ENCODE measurements at regions not wholly inside any gene's neighbourhood (a gene's known extent, or its start where the extent isn't known, plus 50 kb on each side); places are given as distances from the start of the nearest gene placed in this dataset.

DNA sequence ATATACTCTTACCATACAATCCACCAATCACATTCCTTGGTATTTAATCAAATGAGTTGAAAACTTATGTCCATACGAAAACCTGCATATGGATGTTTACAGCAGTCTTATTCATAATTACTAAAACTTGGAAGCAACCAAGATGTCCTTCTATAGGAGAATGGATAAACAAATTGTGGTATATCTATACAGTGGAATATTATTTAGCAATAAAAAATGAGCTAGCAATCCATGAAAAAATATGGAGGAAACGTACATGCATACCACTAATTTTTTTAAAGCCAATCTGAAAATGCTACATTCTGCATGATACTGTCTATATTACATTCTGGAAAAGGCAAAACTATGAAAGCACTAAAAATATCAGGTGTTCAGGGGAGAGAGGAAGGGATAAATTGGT lies 73.9 kb upstream of the LPP start:
- Histone ChIP-seq H3K9me3 (no peaks in the 10 kb centered on the region), H3K4me3 (ENCODE audit: low read depth in 1 of 2, low read length in 1 of 2) (no peak overlapping the region), H3K36me3 (no peaks in the 10 kb centered on the region), H3K27me3 (no peaks in the 10 kb centered on the region), H3K4me1 (ENCODE audit: control insufficient read depth in 1 of 2, insufficient read depth in 1 of 2, low read depth in 1 of 2, low read length in 1 of 2) (peaks cover 8 to 10% of the 10 kb centered on the region in 2 experiments), H3K27ac (no peak overlapping the region)
- TF ChIP-seq, protein P1, sequence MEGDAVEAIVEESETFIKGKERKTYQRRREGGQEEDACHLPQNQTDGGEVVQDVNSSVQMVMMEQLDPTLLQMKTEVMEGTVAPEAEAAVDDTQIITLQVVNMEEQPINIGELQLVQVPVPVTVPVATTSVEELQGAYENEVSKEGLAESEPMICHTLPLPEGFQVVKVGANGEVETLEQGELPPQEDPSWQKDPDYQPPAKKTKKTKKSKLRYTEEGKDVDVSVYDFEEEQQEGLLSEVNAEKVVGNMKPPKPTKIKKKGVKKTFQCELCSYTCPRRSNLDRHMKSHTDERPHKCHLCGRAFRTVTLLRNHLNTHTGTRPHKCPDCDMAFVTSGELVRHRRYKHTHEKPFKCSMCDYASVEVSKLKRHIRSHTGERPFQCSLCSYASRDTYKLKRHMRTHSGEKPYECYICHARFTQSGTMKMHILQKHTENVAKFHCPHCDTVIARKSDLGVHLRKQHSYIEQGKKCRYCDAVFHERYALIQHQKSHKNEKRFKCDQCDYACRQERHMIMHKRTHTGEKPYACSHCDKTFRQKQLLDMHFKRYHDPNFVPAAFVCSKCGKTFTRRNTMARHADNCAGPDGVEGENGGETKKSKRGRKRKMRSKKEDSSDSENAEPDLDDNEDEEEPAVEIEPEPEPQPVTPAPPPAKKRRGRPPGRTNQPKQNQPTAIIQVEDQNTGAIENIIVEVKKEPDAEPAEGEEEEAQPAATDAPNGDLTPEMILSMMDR (IDR thresholded peaks at IDR 0.05) = no peak

DNA sequence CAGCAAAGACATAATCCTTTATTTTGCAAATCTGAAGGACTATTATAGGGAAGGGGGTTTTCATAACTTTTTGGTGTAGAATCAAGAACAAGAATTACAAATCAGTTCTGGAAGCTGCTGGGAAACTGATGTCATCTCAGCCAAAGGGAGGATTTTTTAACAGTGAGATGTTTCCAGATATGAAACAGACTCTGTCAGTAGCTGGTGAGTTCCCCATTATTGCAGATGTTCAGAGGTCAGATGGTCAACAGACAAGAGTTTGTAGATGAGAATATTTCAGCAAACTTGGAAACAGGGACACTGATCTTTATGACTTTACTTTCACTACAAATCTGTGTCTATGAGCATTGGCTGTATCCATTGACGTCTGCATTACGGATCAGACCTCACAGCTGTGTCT lies 71.9 kb upstream of the LPP start:
- H3K4me1 ChIP-seq (ENCODE audit: control insufficient read depth in 1 of 2, insufficient read depth in 1 of 2, low read depth in 1 of 2, low read length in 1 of 2) = peaks cover 24 to 26% of the 10 kb centered on the region in 2 experiments

DNA sequence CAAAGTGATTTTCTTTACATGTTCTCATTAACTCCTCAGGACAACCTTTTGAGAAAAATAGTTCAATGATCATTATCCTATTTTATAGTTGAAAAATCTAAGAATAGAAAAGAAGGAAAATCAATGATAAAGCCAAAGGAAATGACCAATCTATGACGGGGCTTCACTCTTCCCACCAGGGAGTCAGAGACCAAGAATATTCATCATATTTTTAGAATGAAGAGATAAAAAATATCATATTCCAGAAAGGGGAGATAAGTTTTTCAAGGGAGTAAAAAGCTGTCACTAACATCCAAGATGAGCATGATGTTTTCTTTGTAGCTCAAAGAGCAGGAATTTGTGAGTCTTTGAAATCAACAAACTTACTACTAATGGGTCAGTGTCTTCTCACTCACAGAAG lies 71.5 kb upstream of the LPP start:
- Histone ChIP-seq H3K4me1 (ENCODE audit: control insufficient read depth in 1 of 2, insufficient read depth in 1 of 2, low read depth in 1 of 2, low read length in 1 of 2) (peaks cover 24 to 26% of the 10 kb centered on the region in 2 experiments), H3K27ac (no peak overlapping the region), H3K27me3 (no peaks in the 10 kb centered on the region), H3K4me3 (ENCODE audit: low read depth in 1 of 2, low read length in 1 of 2) (no peak overlapping the region), H3K9me3 (no peaks in the 10 kb centered on the region), H3K36me3 (no peaks in the 10 kb centered on the region)
- TF ChIP-seq, protein P1 (IDR thresholded peaks at IDR 0.05) = no peak

More for the DNA sequence above, 71.9 kb upstream of the LPP start:
- TF ChIP-seq, protein P1 (IDR thresholded peaks at IDR 0.05) = no peak
- Histone ChIP-seq H3K4me3 (ENCODE audit: low read depth in 1 of 2, low read length in 1 of 2) (no peak overlapping the region), H3K36me3 (no peaks in the 10 kb centered on the region), H3K27ac (no peak overlapping the region), H3K27me3 (no peaks in the 10 kb centered on the region), H3K9me3 (no peaks in the 10 kb centered on the region)

DNA sequence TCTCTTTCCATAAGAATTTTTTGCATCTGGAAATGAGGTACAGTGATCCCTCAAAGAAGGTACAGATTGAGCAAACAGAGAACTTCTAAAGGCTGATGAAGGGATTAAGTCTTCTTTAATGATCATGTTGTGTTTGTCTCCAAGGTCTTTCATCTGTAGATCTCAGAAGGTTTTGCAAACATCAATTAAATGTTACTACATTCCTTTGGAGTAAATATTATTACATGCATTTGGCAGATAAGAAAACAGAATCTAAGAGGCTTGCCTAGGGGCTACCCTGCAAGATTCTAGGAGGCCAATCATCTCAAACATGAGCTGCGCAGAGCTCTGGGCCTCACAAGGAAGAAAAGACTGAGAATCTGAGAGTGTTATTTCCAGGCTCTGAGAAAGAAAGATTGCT lies 70.9 kb upstream of the LPP start:
- Histone ChIP-seq H3K4me1 (ENCODE audit: control insufficient read depth in 1 of 2, insufficient read depth in 1 of 2, low read depth in 1 of 2, low read length in 1 of 2) (peaks cover 26 to 29% of the 10 kb centered on the region in 2 experiments), H3K27ac (no peak overlapping the region), H3K9me3 (no peaks in the 10 kb centered on the region), H3K27me3 (no peaks in the 10 kb centered on the region), H3K36me3 (no peaks in the 10 kb centered on the region), H3K4me3 (ENCODE audit: low read depth in 1 of 2, low read length in 1 of 2) (no peak overlapping the region)
- TF ChIP-seq, protein P1 (IDR thresholded peaks at IDR 0.05) = no peak

DNA sequence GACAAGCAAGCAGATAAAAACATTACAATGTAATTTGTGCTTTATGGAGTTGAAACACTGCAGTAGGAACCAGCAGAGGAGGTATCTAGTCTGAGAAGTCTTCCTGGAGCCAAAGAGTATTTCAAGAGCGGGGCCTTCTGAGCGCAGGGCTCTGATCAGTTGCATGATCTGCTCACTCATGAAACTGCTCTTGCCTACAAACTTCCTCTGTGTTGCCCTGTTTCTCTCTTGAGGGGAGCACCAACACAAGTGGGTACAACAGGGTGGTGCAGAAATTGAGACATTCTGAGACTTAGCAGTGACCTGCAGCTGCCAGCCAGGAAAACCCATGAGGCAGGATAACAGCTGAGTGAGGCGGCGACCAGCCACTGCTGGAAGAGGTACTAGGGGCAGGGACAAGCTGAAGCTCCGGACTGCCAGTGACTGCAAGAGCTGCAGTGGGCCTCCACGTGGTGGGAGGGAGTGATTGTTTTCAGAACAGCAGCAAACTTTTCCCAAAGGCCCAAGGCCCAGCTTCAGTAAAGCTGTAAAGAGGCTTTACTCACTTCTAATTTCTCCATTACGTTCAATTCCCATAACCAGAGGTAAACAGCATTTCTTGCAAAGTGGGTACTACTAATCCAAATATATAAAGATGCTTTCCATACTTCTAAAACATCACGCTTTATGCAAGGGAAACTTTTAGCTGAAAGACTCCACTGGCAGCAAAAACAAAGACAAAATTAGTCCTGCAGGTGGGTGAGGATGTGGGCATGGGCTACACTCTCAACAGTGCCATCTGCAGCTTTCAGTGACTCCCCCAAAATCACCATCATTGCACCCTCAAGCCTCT lies 69.0 kb upstream of the LPP start:
- Histone ChIP-seq H3K4me3 (ENCODE audit: low read depth in 1 of 2, low read length in 1 of 2) (no peak overlapping the region), H3K4me1 (ENCODE audit: control insufficient read depth in 1 of 2, insufficient read depth in 1 of 2, low read depth in 1 of 2, low read length in 1 of 2) (peaks cover 42 to 49% of the 10 kb centered on the region in 2 experiments), H3K36me3 (no peaks in the 10 kb centered on the region), H3K9me3 (no peaks in the 10 kb centered on the region), H3K27me3 (no peaks in the 10 kb centered on the region), H3K27ac (peak overlapping the region; percentile 58)
- TF ChIP-seq, protein P1 (IDR thresholded peaks at IDR 0.05) = no peak

All from neutrophil (primary cell).